H1 (cell line): ENCODE measurements at regions not wholly inside any gene's neighbourhood (a gene's known extent, or its start where the extent isn't known, plus 50 kb on each side); places are given as distances from the start of the nearest gene placed in this dataset.

Experiments
- ASH2L ChIP-seq: fragments of 200-600, 300-600 bp; sonication (generic); IDR thresholded peaks from one replicate; pipeline ENCODE4 v1.7.1; 2017; ENCODE audit warnings: low read length
- BACH1 ChIP-seq: IDR thresholded peaks from 2 replicates; pipeline ENCODE4 v1.6.1; 2012; ENCODE audit warnings: low read length, improper control_type of control experiment
- CTCF ChIP-seq, 3 experiments: IDR thresholded peaks; 1 replicate in 2 of 3; 2 replicates in 1 of 3; pipeline versions ENCODE4 v1.5.1 to v1.6.1; 2011; ENCODE audit warnings: low read length in 3 of 3, mild to moderate bottlenecking in 3 of 3, inconsistent platforms in 2 of 3, low read depth in 1 of 3, moderate library complexity in 1 of 3; ENCODE audit not compliant: insufficient read depth in 1 of 3; ENCODE audit errors: control extremely low read depth in 1 of 3
- GABPA ChIP-seq: IDR thresholded peaks from 2 replicates; pipeline ENCODE4 v1.6.1; 2011; ENCODE audit warnings: mild to moderate bottlenecking, low read length, moderate library complexity, borderline replicate concordance; ENCODE audit not compliant: insufficient read depth

GRCh38 chr5:117732264-117732663 lies 1157.6 kb upstream of the SEMA6A start (continued):
- TF ChIP-seq CTCF (IDR thresholded peaks at IDR 0.05; ENCODE audit: control extremely low read depth in 1 of 3, insufficient read depth in 1 of 3, low read depth in 1 of 3, low read length in 3 of 3) = no peak
- TF ChIP-seq ASH2L = no peak
- no peak for TF ChIP-seq BACH1
- no peak for TF ChIP-seq GABPA
